ENCODE measurements at regions not wholly inside any gene's neighbourhood (a gene's known extent, or its start where the extent isn't known, plus 50 kb on each side); places are given as distances from the start of the nearest gene placed in this dataset.

GRCh38 chr20:22315771-22316170 lies 268.6 kb downstream of the FOXA2 start:
- TF ChIP-seq EZH2 (IDR thresholded peaks at IDR 0.05; ENCODE audit: low read length) (no peak), CTCF (optimal IDR thresholded peaks at IDR 0.05 in 1 of 3, IDR thresholded peaks at IDR 0.05 in 1 of 3, conservative IDR thresholded peaks at IDR 0.05 in 1 of 3; ENCODE audit: extremely low read depth in 1 of 3, insufficient read depth in 2 of 3, low read length in 3 of 3) (no peak)
